ENCODE measurements at regions not wholly inside any gene's neighbourhood (a gene's known extent, or its start where the extent isn't known, plus 50 kb on each side); places are given as distances from the start of the nearest gene placed in this dataset.

- no peak overlapping the region for H2AFZ ChIP-seq (ENCODE audit: insufficient read depth, low read depth, low read length, poor library complexity, severe bottlenecking)
- H3K9ac ChIP-seq (ENCODE audit: insufficient read depth, low read length, poor library complexity, severe bottlenecking) = no peak overlapping the region
- no peak for DNase-seq
- intact Hi-C loops (cut with micrococcal nuclease) = no loop called here
- H3K27me3 ChIP-seq (ENCODE audit: control insufficient read depth in 2 of 2, insufficient read depth in 2 of 2, low read length in 2 of 2) = peaks cover 14 to 16% of the 10 kb centered on the region in 2 donors
- peaks cover 17 to 25% (median 23%) of the 10 kb centered on the region in 3 donors for H3K27me3 Mint-ChIP-seq (ENCODE audit: low read depth in 3 of 3)
- no peaks in the 10 kb centered on the region for H4K20me1 ChIP-seq (ENCODE audit: insufficient read depth, low read length)
- H3K4me2 ChIP-seq (replicated peaks; ENCODE audit: extremely low read depth, low read length, poor library complexity, severe bottlenecking) = no peak overlapping the region
- 72% methylated on average over 5 of the region's 7 CpGs for WGBS (ENCODE audit: insufficient coverage)
- no peaks in the 10 kb centered on the region for H3K9me3 ChIP-seq (replicated peaks in 1 of 2; ENCODE audit: control insufficient read depth in 1 of 2, insufficient read depth in 1 of 2, low read length in 2 of 2)
- H3K4me1 Mint-ChIP-seq = peaks cover 16% of the 10 kb centered on the region
- H3K27ac Mint-ChIP-seq = no peak overlapping the region
- no peak overlapping the region for H3K27ac ChIP-seq (ENCODE audit: low read depth in 1 of 2, low read length in 2 of 2)
- peak overlapping the region in 1 of 2 donors; percentile 37 for H3K4me3 Mint-ChIP-seq
- peaks cover 0 to 2% (median 0%) of the 10 kb centered on the region in 7 donors for H3K9me3 Mint-ChIP-seq
- H3K36me3 ChIP-seq (replicated peaks in 1 of 2; ENCODE audit: control insufficient read depth in 1 of 2, insufficient read depth in 2 of 2, low read length in 2 of 2) = no peaks in the 10 kb centered on the region
- no peak for TF ChIP-seq CTCF (IDR thresholded peaks at IDR 0.05)
- peaks cover 0 to 10% of the 10 kb centered on the region in 2 donors for H3K4me1 ChIP-seq (ENCODE audit: control insufficient read depth in 1 of 2, insufficient read depth in 2 of 2, low read length in 2 of 2)
- H3K36me3 Mint-ChIP-seq = no peaks in the 10 kb centered on the region
- H3K79me2 ChIP-seq (ENCODE audit: insufficient read depth, low read length) = no peaks in the 10 kb centered on the region
- H3K4me3 ChIP-seq (replicated peaks in 1 of 3; ENCODE audit: low read depth in 2 of 3, low read length in 3 of 3) = no peak overlapping the region
Measured at GRCh38 chr15:39304201-39304841, 276.6 kb upstream of the THBS1 start.

DNA sequence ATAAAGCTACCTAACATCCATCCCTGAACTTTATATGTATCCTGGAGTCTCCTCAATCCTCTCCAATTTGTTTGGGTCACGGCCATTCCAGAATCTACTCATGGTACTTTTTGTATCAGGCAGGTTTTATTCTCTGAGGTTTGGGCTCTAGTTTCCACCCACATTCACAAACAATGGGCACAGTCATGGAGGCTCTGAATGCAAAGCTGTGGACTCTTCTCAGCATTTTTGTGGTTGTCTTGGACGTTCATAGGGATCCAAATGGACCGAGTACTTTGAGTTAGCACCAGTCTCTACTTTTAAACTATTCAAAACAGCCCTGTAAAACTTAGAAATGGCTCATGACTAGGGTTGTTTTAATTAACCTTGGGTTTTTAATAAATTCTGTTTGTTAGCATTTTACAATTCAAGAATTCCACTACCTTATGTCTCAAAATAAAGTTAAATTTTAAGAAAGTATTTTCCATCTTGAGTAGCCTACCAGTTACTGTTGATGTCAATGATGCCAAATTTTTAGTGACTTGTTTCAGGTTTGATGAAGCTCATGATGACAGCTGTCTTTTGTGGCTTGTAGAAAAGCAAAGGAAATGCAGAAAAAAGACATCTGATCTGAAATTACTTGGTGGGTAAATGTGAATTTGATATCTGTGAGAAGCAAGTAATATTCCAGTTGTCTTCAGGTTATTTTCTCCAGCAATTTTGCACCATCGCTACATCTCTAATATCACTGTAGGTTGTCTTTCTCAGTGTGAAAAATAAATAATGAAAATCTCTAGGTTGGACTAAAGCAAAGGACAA, 275.7 kb upstream of the THBS1 start:
- peaks cover 9 to 10% of the 10 kb centered on the region in 2 donors for H3K27me3 ChIP-seq (ENCODE audit: control insufficient read depth in 2 of 2, insufficient read depth in 2 of 2, low read length in 2 of 2)
- peaks cover 15 to 22% (median 15%) of the 10 kb centered on the region in 3 donors for H3K27me3 Mint-ChIP-seq (ENCODE audit: low read depth in 3 of 3)
- no peak for DNase-seq
- no peaks in the 10 kb centered on the region for H3K36me3 Mint-ChIP-seq
- no peaks in the 10 kb centered on the region for H3K9me3 ChIP-seq (replicated peaks in 1 of 2; ENCODE audit: control insufficient read depth in 1 of 2, insufficient read depth in 1 of 2, low read length in 2 of 2)
- no peak overlapping the region for H3K27ac ChIP-seq (ENCODE audit: low read depth in 1 of 2, low read length in 2 of 2)
- no peak overlapping the region for H3K9ac ChIP-seq (ENCODE audit: insufficient read depth, low read length, poor library complexity, severe bottlenecking)
- H3K9me3 Mint-ChIP-seq = peaks cover 0 to 1% (median 0%) of the 10 kb centered on the region in 7 donors
- intact Hi-C loops (cut with micrococcal nuclease) = no loop called here
- H3K36me3 ChIP-seq (replicated peaks in 1 of 2; ENCODE audit: control insufficient read depth in 1 of 2, insufficient read depth in 2 of 2, low read length in 2 of 2) = no peaks in the 10 kb centered on the region
- H3K4me3 Mint-ChIP-seq = peak overlapping the region in 1 of 2 donors; percentile 37
- H3K4me2 ChIP-seq (replicated peaks; ENCODE audit: extremely low read depth, low read length, poor library complexity, severe bottlenecking) = no peak overlapping the region
- no peak overlapping the region for H3K27ac Mint-ChIP-seq
- peaks cover 0 to 10% of the 10 kb centered on the region in 2 donors for H3K4me1 ChIP-seq (ENCODE audit: control insufficient read depth in 1 of 2, insufficient read depth in 2 of 2, low read length in 2 of 2)
- peaks cover 16% of the 10 kb centered on the region for H3K4me1 Mint-ChIP-seq
- H3K4me3 ChIP-seq (replicated peaks in 1 of 3; ENCODE audit: low read depth in 2 of 3, low read length in 3 of 3) = no peak overlapping the region
- WGBS (ENCODE audit: insufficient coverage) = no CpG with 5 or more reads among the region's 4 CpGs
- H4K20me1 ChIP-seq (ENCODE audit: insufficient read depth, low read length) = no peaks in the 10 kb centered on the region
- TF ChIP-seq CTCF (IDR thresholded peaks at IDR 0.05) = no peak
- no peak overlapping the region for H2AFZ ChIP-seq (ENCODE audit: insufficient read depth, low read depth, low read length, poor library complexity, severe bottlenecking)
- H3K79me2 ChIP-seq (ENCODE audit: insufficient read depth, low read length) = no peaks in the 10 kb centered on the region
